ENCODE measurements at regions not wholly inside any gene's neighbourhood (a gene's known extent, or its start where the extent isn't known, plus 50 kb on each side); places are given as distances from the start of the nearest gene placed in this dataset.

- no peak overlapping the region for H2BK15ac ChIP-seq (ENCODE audit: low read depth, low read length)
- no peak for TF ChIP-seq CTCF (conservative IDR thresholded peaks at IDR 0.05)
- H4K20me1 ChIP-seq (ENCODE audit: control insufficient read depth, insufficient read depth, insufficient read length): no peaks in the 10 kb centered on the region
- no peaks in the 10 kb centered on the region for H3K23me2 ChIP-seq (ENCODE audit: insufficient read length, low read depth, low read length, poor library complexity, severe bottlenecking)
- H3K9ac ChIP-seq (ENCODE audit: extremely low read depth, insufficient read length, low read length): no peak overlapping the region
- 0 out of 2 replicates have a peak, but pooled peaks cover 2% of the 10 kb centered on the region for H3K4me1 ChIP-seq (ENCODE audit: insufficient read depth, low read length)
- H3K4me1 Mint-ChIP-seq: peaks cover 21 to 24% of the 10 kb centered on the region in 2 experiments
- H4K8ac ChIP-seq (replicated peaks; ENCODE audit: insufficient read length, low read depth, low read length): no peak overlapping the region
- peak; percentile 36 for DNase-seq
- no peaks in the 10 kb centered on the region for H3K27me3 Mint-ChIP-seq (ENCODE audit: low read depth)
- no peak overlapping the region for H2BK120ac ChIP-seq (ENCODE audit: low read depth, low read length, poor library complexity, severe bottlenecking)
- H3K56ac ChIP-seq (ENCODE audit: insufficient read length, low read depth, low read length): no peak overlapping the region
- no CpG with 5 or more reads among the region's 2 CpGs for WGBS (ENCODE audit: extremely low coverage, insufficient read length, low lambda C conversion rate)
- no peak overlapping the region for H4K91ac ChIP-seq (ENCODE audit: insufficient read length, low read depth, low read length)
- no peak overlapping the region for H3K14ac ChIP-seq (ENCODE audit: insufficient read depth, low read length)
- H3K4ac ChIP-seq (ENCODE audit: low read depth, low read length): no peak overlapping the region
- no peak overlapping the region for H4K5ac ChIP-seq (ENCODE audit: insufficient read length, low read depth, low read length)
- peaks cover 7% of the 10 kb centered on the region in 2 experiments; a peak in 4 of 5 replicates for H3K9me3 Mint-ChIP-seq
- H2AK5ac ChIP-seq (ENCODE audit: insufficient read length, low read length): no peak overlapping the region
- no peak overlapping the region for H3K27ac ChIP-seq (ENCODE audit: insufficient read length, low read depth, low read length)
- H3T11ph ChIP-seq (ENCODE audit: low read length): no peak overlapping the region
- peaks cover 0 to 26% (median 10%) of the 10 kb centered on the region in 3 experiments for H3K36me3 Mint-ChIP-seq (ENCODE audit: insufficient read depth in 1 of 3, low read depth in 3 of 3)
- H2BK12ac ChIP-seq (ENCODE audit: insufficient read length, low read depth, low read length): no peak overlapping the region
- H3K9me3 ChIP-seq (ENCODE audit: control insufficient read depth, low read depth, low read length): no peaks in the 10 kb centered on the region
- no peak overlapping the region for H2AFZ ChIP-seq (ENCODE audit: low read length)
- no peak overlapping the region for H3K4me2 ChIP-seq (ENCODE audit: insufficient read depth, insufficient read length, low read length)
- no peaks in the 10 kb centered on the region for H3K27me3 ChIP-seq (ENCODE audit: insufficient read depth, low read length)
- no peak overlapping the region for H3K23ac ChIP-seq (ENCODE audit: insufficient read length, low read depth, low read length)
- H3K27ac Mint-ChIP-seq: peak overlapping the region; percentile 61 to 75 (median 62); a peak in 4 of 7 replicates
- no peak overlapping the region for H2BK5ac ChIP-seq (ENCODE audit: insufficient read length, low read length)
- H3K4me3 Mint-ChIP-seq: no peak overlapping the region
- H2BK20ac ChIP-seq (ENCODE audit: low read depth, low read length, poor library complexity, severe bottlenecking): no peak overlapping the region
- no peaks in the 10 kb centered on the region for H3K79me2 ChIP-seq (ENCODE audit: insufficient read depth, low read length)
- H3K18ac ChIP-seq (ENCODE audit: insufficient read length, low read depth, low read length): no peak overlapping the region
- no peaks in the 10 kb centered on the region for H3K79me1 ChIP-seq (ENCODE audit: insufficient read depth, low read depth, low read length, poor library complexity, severe bottlenecking)
Observed at GRCh38 chr10:53223851-53224250, 451.3 kb upstream of the MBL2 start.
